WI38 (cell line): ENCODE measurements at regions not wholly inside any gene's neighbourhood (a gene's known extent, or its start where the extent isn't known, plus 50 kb on each side); places are given as distances from the start of the nearest gene placed in this dataset.

Experiments
- H3K4me3 ChIP-seq: 2 replicates; pipeline ENCODE4 v1.5.1; 2011; ENCODE audit warnings: low read depth, mild to moderate bottlenecking, control low read depth, low read length
- CTCF ChIP-seq: IDR thresholded peaks from 2 replicates; pipeline ENCODE4 v1.5.1; 2012; ENCODE audit warnings: low read depth, mild to moderate bottlenecking, control low read depth, low read length

DNA sequence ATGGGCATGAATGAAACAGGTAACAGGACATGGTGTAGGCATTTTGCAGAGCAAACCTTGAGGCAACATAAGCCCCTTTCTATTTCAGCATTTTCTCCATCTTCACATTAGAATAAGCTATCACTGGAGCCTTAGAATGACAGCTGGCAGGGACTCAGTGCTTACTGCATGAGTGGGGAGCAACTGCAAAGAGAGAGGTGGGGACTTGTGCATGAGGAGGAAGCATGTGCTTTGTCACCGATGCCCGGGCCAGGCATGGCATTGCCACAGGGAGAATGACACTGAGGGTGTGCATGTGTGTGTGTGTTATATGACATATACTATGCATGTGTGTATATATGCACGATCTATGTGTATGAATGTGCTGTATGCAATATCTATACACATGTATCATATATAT, 258.2 kb upstream of the RAB6C start:
- H3K4me3 ChIP-seq = no peak overlapping the region
- TF ChIP-seq CTCF = no peak

- H3K4me3 ChIP-seq = no peak overlapping the region
- TF ChIP-seq CTCF = no peak
These were observed 257.6 kb upstream of the RAB6C start for GRCh38 chr2:129721846-129722245.

GRCh38 chr2:129722306-129723019, 257.0 kb upstream of the RAB6C start:
- no peak overlapping the region for H3K4me3 ChIP-seq
- no peak for TF ChIP-seq CTCF

DNA sequence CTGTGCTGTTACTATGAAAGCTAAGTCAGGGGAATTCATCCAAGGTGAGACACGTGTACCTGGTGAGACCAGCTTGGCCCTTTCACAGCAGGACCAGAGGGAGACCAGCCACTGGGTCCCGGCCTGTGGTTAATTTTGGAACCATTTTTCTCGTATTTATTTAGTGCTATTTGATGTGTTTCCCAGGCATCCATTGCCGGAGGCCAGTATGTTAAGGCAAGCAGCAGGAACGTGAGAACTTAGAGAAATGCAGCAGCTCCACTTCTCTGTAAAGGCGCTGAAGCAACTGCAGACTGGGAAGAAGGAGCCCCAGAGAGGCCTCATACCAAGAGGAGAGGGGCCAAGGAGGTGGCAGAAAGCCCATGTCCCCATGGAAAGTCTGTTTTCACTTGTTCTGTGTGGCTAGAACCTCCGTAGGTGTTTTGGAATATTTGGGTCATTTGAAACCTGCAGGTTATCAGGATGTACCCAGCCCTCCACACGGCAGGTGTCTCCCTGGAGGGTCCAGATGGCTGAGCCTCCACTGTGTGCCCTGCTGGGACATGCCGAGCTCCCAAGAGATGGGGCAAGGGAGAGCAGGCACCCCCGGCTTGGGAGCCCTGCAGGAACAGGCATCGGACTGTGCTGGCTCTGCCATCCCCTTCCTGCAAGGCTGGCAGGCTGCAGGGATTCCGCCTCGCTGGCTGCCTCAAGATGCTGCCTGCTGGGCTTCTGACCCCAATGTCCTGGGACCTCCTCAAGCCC, 256.0 kb upstream of the RAB6C start:
- TF ChIP-seq CTCF = no peak

GRCh38 chr2:129724021-129724757, 255.3 kb upstream of the RAB6C start:
- TF ChIP-seq CTCF = no peak
- H3K4me3 ChIP-seq = no peak overlapping the region

More for the DNA sequence above, 256.0 kb upstream of the RAB6C start:
- no peak overlapping the region for H3K4me3 ChIP-seq

DNA sequence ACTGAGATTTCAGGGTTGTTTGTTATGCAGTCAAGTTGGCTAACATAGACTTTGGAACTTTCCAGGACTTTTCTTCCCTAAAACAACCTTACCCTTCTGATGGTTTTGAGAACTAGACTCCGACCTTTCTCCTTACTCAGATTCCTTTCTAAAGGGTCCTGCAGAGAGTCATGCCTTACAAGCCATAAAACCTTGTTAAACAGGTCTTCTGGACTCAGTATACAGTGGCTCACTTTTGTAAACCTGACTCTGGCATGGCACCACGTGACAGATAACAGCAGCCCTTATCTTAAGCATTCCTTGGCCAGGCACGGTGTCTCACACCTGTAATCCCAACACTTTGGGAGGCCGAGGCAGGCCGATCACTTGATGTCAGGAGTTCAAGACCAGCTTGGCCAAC, 253.2 kb upstream of the RAB6C start:
- H3K4me3 ChIP-seq = no peak overlapping the region
- no peak for TF ChIP-seq CTCF

- no peak overlapping the region for H3K4me3 ChIP-seq
- TF ChIP-seq CTCF = no peak
These were observed 252.2 kb upstream of the RAB6C start for GRCh38 chr2:129727286-129727685.
